KG1 (cell line): ENCODE measurements at regions not wholly inside any gene's neighbourhood (a gene's known extent, or its start where the extent isn't known, plus 50 kb on each side); places are given as distances from the start of the nearest gene placed in this dataset.
A peak's percentile ranks its signal among the peaks of the same experiment; 100 is the strongest.

Source experiments
- DNase-seq: peaks from one replicate; lab custom pipeline; 2025; lab: John Stamatoyannopoulos, UW

DNA sequence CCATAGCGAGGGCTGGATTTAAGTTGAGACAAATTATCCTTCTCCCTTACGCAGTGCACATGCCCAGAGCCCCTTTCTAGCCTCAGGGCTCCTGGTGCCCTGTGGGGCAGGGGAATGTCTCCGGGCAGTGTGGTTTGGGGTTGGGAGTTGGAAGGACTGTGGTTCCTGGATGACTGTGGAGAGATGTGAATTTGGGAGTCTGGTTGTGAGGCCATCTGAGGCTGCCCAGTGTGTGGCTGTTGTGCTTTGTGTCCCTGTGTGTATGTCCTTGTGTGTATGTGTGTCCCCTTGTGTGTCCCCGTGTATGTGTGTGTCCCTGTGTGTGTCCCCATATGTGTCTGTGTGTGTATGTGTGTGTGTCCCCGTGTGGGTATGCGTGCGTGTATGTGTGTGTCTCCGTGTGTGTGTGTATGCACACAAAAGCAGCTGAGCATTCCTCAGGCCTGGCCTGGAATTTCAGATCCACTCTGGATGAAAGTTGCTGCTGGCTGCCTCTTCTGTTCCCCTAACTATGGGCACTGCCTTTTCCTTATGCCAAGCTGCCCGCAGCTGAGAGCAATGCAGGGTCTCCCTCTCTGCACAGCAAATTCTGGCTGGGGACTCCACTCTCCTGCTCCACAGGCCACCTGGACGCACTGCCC, 65.4 kb downstream of the UBIAD1 start:
- DNase-seq: no peak

GRCh38 chr1:11339346-11340232, 66.6 kb downstream of the UBIAD1 start:
- DNase-seq: no peak

GRCh38 chr1:11340233-11340632, 67.2 kb downstream of the UBIAD1 start:
- DNase-seq: no peak

- no peak for DNase-seq
These were observed 69.0 kb downstream of the UBIAD1 start for GRCh38 chr1:11341901-11342552.

DNA sequence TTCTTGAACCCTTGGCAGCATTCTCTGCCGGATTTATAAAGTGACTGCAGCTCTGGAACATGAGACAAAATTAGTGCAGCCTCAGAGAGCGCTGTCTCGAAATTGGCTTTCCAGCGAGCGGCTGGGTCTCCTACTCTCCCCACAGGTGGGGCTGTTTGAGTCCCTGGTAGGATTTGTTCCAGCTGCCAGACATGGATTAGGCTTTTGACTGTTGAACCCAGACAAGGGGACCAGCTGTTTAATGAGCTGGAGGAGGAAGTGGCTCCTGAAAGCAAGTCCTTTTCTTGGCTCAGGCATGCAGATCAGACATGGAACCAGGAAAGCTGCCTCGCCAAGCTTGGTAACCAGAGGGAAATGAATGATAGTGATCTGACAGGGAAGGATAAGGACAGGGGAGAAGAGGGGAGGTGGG, 69.6 kb downstream of the UBIAD1 start:
- no peak for DNase-seq

- DNase-seq: no peak
These were observed 73.1 kb downstream of the UBIAD1 start for GRCh38 chr1:11345971-11346715.

- DNase-seq: no peak
These were observed 77.3 kb downstream of the UBIAD1 start for GRCh38 chr1:11350265-11350664.

DNA sequence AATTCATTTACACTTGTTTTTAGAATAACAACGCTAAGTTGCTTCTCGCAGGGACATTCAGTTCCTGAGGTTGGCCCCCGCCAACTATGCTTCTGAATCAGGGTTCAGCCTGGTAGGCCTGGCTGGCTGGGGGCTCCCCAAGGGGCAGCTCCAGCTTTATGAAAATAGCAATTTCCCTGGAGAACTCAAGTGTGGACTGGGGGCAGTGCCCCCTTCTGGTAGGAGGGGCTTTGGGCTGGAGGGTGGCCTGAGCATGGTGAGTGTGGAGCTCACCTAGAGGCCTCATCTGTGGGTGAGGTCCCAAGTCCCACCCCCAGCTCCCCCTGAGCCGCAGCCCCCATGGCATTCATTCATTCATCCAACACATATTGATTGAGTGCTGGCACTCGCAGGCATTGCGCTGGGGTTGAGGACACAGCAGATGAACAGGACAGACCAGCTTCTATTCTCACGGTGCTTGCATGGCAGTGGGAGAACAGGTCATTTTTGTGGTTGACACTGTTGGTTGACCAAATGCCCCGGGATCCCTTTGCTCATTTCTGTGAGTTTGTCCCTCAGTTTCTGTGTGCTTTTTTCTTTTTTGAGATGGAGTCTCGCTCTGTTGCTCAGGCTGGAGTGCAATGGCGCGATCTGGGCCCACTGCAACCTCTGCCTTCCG, 79.2 kb downstream of the UBIAD1 start:
- no peak for DNase-seq

- DNase-seq: peak; percentile 17
These were observed 80.1 kb downstream of the UBIAD1 start for GRCh38 chr1:11352816-11353799.

DNA sequence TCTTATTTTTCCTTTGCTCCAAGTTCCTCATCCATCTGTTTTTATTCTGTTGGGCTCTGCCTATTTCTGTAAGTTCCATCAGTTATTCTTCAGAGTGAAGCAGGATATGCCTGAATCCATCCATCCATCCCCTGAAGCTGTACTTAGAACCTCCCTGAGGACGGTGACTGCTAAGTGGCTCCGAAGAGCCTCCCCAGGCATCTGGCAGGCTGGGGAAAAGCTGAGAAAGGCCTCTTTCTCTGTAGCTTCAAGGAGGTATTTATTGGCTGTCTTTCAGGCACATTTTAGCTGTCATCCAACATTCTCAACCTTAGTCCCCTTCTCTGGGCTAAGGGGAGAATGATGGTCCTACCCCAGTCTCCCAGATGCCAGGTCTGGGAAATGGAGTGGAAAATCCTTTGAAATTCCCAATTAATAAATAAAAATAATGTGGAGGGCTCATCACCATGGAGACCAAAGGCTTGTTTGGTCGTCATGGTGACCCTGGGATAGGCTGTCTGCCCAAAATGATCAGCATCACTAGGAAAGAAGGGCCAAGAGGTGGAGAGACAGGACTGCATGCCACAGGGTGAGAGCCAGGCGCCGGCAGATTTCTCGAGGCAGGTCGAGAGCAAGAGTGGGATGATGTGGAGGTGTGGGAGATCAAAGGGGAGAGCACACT, 82.0 kb downstream of the UBIAD1 start:
- DNase-seq: no peak

DNA sequence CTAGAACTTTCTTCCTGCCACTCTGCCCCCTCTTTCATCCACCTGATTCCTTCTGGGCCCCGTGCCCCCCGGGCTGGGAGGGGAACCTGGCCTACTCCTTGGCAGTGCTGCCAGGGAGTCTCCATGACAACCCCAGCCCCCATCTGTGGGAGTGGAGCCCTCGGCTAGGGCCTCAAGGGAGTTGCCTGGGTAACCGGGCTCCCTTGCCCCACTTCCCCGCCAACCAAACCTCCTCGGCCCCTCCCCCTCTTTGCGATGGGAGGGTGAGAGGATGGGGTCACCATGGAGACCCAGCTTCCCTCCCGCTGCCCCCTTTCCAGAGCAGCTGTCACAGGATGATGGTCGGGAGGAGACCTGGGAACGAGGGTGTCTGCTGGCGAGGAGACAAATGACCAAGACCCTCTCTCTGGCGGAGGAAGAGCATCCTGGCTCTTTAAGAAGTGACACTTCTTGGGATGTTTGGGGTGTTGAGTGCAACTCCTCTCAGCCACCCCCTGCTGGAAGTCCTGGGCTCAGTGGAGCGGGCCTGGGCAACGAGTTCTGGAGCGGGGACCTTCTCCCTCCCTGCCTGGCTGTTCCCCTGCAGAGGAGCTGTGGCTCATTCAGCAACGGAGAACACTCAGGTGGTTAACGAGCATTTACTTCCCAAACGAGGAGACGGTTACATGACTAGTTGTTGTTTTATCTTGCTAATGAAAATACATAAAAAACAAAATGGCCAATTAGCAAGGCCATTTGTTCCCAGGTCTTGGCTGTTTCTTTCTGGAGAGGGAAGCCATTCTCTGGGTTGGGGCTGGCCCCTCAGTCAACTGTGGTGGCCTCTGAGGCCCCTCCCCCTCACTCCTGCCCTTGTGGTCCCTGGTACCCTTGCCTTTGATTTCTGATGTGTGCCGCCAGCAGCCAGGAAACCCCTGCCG, 82.8 kb downstream of the UBIAD1 start:
- DNase-seq: no peak

- no peak for DNase-seq
These were observed 84.3 kb downstream of the UBIAD1 start for GRCh38 chr1:11357276-11357675.

GRCh38 chr1:11358984-11359383, 86.0 kb downstream of the UBIAD1 start:
- no peak for DNase-seq

DNA sequence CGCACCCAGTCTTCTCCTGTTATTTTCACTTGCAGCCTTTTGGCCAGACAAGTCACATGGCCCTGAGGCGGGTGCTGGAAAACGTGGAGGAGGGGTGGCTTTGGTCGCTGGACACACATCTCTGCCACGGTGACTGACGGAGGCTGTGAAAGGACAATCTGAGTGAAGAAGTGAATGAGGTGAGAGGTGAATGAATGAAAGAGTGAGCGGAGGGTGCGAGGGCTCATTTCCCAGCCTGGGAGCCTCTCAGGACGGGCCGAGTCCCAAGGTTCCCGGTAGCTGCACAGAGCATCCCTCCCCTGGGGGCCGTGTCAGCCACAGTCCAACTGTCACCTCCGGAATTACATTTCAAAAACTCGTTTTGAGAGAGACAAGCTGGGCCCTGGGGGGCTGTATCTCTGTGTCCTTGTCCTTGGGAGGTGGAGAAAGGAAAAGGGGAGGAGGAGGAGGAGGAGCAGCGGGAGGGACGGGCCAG, 89.6 kb downstream of the UBIAD1 start:
- DNase-seq: no peak

DNA sequence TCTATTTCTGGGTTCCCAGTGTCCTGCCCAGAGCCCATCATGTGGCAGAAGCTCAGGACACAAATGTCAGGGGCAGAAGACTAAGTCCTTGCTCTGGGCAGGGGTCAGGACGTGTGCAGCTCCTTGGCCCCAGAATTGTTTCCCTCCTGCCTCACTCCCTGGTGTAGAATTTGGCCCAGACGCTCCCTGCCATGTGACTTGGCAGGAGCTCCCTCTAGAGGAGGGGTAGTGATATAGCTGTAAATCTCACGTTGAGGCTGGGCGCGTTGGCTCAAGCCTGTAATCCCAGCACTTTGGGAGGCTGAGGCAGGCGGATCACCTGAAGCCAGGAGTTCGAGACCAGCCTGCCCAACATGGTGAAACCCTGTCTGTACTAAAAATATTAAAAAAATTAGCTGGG, 91.2 kb downstream of the UBIAD1 start:
- DNase-seq: no peak

DNA sequence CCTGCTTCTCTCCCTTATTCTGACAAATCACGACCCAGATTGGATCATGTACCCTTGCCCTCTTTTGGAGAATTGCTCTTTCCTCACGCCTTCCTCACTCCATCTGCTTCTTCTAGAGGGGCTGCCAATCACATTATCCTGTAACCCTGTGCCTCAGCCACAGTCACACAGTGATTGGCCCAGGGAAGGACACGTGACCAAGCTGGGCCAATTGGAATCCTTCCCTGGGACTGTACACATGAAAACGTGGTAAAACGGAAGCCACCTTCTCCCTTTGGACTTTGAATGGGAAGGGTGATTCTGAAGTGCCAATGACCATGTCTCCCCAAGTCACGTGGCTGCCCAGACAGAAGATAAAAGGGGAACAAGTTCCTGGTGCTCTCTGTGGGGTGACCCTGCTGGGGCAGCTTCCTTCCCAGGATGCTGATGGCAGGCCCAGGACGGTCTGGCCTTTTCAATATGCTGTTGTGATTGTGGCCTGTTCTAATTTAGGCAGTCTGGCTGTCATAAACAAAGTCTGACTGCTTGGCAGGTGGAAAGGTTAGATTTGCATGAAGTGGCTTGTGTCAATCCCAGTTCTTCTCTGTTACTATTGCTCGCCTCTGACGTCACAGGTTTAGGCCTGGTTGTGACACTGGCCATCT, 92.9 kb downstream of the UBIAD1 start:
- DNase-seq: no peak

- DNase-seq: no peak
These were observed 100.3 kb downstream of the UBIAD1 start for GRCh38 chr1:11373029-11373894.
